Heart left ventricle (tissue), 13 donors: ENCODE measurements at regions not wholly inside any gene's neighbourhood (a gene's known extent, or its start where the extent isn't known, plus 50 kb on each side); places are given as distances from the start of the nearest gene placed in this dataset.

Source experiments
- POLR2A ChIP-seq, 2 donors: fragments of 450-650 bp; IDR thresholded peaks; one replicate each; pipeline ENCODE4 v1.6.1; 2017; ENCODE audit warnings: antibody characterized with exemption in 2 of 2, mild to moderate bottlenecking in 2 of 2, moderate library complexity in 2 of 2
- TF ChIP-seq, protein P1 (sequence below), 12 donors: fragments of 200-600 bp; sonication (generic) in 4 of 12; IDR thresholded peaks; one replicate each; pipeline versions ENCODE4 v1.5.0 to v1.8.0; 2018 to 2022; ENCODE audit warnings: antibody characterized with exemption in 12 of 12, mild to moderate bottlenecking in 5 of 12
- donor health status: ischemic (EF 13 %, LVEDD 7.1; RV severe dilation, severe dysfunction).
- donor health status: DM: no; HTN: yes; CAD: no.
- donor health status: DM: no; HTN: no; CAD: no.
- donor health status: ischemic (EF 25% LVEDD 6.9; RV normal size, moderate dysfunction).
- donor health status: ischemic (EF 25% LVEDD 5.7; RV mildly dilated, moderate dysfunction).
- donor health status: ischemic (EF 35%, LVEDD 5.7; RV mildly dilated, moderate dysfunction).
- donor health status: nonischemic (EF 11% LVEDD 7.7; RV severe dilation, severe dysfunction).
- donor health status: DM: yes; HTN: yes; CAD: no.
- donor health status: PGD.
- donor health status: ischemic (EF 29% LVEDD 5.4; RV normal size, mild dysfunction).
- donor health status: nonischemic (EF 23%, LVEDD 6.1; RV moderate dilation, normal function).

DNA sequence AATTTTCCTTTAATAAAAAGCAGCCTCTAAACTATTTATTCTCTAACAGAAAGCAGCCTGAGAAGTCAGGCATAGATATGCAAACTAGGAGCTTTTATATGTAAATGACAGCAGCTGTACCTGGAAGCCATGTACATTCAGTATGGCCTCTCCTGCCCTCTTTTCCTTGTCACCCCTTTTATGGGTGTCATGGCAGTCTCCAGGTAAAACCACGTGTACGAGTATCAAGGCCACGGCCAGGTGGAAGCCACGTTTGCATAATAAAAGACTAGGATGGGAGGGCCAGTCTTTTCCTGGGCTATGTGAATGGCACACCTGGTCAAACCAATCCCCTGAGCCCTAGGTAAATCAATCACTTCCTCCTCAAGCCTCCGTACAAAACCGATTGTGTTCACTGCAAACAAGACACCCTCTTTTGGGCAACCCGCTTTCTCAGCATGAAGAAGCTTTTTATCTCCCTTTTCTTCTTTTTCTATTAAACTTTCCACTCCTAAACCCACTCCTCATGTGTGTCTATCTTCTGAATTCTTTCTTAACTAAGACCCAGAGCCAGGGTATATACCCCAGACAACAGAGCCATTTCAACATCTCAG is 419.5 kb upstream of the CTNND2 start:
- TF ChIP-seq, protein P1, sequence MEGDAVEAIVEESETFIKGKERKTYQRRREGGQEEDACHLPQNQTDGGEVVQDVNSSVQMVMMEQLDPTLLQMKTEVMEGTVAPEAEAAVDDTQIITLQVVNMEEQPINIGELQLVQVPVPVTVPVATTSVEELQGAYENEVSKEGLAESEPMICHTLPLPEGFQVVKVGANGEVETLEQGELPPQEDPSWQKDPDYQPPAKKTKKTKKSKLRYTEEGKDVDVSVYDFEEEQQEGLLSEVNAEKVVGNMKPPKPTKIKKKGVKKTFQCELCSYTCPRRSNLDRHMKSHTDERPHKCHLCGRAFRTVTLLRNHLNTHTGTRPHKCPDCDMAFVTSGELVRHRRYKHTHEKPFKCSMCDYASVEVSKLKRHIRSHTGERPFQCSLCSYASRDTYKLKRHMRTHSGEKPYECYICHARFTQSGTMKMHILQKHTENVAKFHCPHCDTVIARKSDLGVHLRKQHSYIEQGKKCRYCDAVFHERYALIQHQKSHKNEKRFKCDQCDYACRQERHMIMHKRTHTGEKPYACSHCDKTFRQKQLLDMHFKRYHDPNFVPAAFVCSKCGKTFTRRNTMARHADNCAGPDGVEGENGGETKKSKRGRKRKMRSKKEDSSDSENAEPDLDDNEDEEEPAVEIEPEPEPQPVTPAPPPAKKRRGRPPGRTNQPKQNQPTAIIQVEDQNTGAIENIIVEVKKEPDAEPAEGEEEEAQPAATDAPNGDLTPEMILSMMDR (IDR thresholded peaks at IDR 0.05) = no peak
- TF ChIP-seq POLR2A (IDR thresholded peaks at IDR 0.05) = no peak
